BJ (cell line): ENCODE measurements at regions not wholly inside any gene's neighbourhood (a gene's known extent, or its start where the extent isn't known, plus 50 kb on each side); places are given as distances from the start of the nearest gene placed in this dataset.

Experiments
- CTCF ChIA-PET: fragments of 350-600 bp; formaldehyde crosslinking; extraction: SDS; loops from one replicate; lab custom pipeline; 2021; ENCODE audit warnings: antibody characterized with exemption, inconsistent platforms; lab: Yijun Ruan, JAX
- POLR2A ChIA-PET: fragments of 300-600 bp; sonication (Branson Sonifier 250); formaldehyde crosslinking; extraction: SDS; loops from one replicate; lab custom pipeline; 2021; ENCODE audit warnings: antibody characterized with exemption; lab: Charles Lee
- DNase-seq: peaks from one replicate; pipeline ENCODE4 v3.0.0-alpha.2; 2011; ENCODE audit warnings: low read depth
- H3K27me3 ChIP-seq: 2 replicates; pipeline ENCODE4 v1.6.0; 2011; ENCODE audit warnings: low read length; ENCODE audit not compliant: control insufficient read depth, insufficient read depth
- H3K36me3 ChIP-seq: 2 replicates; pipeline ENCODE4 v1.5.1; 2011; ENCODE audit warnings: low read length; ENCODE audit not compliant: control insufficient read depth, insufficient read depth
- H3K4me3 ChIP-seq: 2 replicates; pipeline ENCODE4 v1.5.1; 2011; ENCODE audit warnings: low read depth, mild to moderate bottlenecking, control low read depth, low read length
- TF ChIP-seq, protein P1 (sequence below): IDR thresholded peaks from 2 replicates; pipeline ENCODE4 v1.5.1; 2011; ENCODE audit warnings: low read depth, mild to moderate bottlenecking, control low read depth, inconsistent platforms, low read length, moderate library complexity; ENCODE audit not compliant: insufficient read depth

GRCh38 chr6:164757451-164757850 is 552.0 kb downstream of the C6orf118 start:
- POLR2A ChIA-PET: no interaction called here
- TF ChIP-seq, protein P1, sequence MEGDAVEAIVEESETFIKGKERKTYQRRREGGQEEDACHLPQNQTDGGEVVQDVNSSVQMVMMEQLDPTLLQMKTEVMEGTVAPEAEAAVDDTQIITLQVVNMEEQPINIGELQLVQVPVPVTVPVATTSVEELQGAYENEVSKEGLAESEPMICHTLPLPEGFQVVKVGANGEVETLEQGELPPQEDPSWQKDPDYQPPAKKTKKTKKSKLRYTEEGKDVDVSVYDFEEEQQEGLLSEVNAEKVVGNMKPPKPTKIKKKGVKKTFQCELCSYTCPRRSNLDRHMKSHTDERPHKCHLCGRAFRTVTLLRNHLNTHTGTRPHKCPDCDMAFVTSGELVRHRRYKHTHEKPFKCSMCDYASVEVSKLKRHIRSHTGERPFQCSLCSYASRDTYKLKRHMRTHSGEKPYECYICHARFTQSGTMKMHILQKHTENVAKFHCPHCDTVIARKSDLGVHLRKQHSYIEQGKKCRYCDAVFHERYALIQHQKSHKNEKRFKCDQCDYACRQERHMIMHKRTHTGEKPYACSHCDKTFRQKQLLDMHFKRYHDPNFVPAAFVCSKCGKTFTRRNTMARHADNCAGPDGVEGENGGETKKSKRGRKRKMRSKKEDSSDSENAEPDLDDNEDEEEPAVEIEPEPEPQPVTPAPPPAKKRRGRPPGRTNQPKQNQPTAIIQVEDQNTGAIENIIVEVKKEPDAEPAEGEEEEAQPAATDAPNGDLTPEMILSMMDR: no peak
- H3K36me3 ChIP-seq: no peaks in the 10 kb centered on the region
- H3K4me3 ChIP-seq: no peak overlapping the region
- CTCF ChIA-PET: no interaction called here
- H3K27me3 ChIP-seq: no peaks in the 10 kb centered on the region
- DNase-seq: no peak

GRCh38 chr6:164756723-164757122 is 552.7 kb downstream of the C6orf118 start:
- Histone ChIP-seq H3K27me3 (no peaks in the 10 kb centered on the region), H3K4me3 (no peak overlapping the region), H3K36me3 (no peaks in the 10 kb centered on the region)
- TF ChIP-seq, protein P1: no peak
- ChIA-PET POLR2A (no interaction called here), CTCF (no interaction called here)
- no peak for DNase-seq

GRCh38 chr6:164756142-164756541 is 553.3 kb downstream of the C6orf118 start:
- no peaks in the 10 kb centered on the region for H3K36me3 ChIP-seq
- ChIA-PET POLR2A (no interaction called here), CTCF (no interaction called here)
- H3K4me3 ChIP-seq: no peak overlapping the region
- no peaks in the 10 kb centered on the region for H3K27me3 ChIP-seq
- DNase-seq: no peak
- TF ChIP-seq, protein P1: no peak

DNA sequence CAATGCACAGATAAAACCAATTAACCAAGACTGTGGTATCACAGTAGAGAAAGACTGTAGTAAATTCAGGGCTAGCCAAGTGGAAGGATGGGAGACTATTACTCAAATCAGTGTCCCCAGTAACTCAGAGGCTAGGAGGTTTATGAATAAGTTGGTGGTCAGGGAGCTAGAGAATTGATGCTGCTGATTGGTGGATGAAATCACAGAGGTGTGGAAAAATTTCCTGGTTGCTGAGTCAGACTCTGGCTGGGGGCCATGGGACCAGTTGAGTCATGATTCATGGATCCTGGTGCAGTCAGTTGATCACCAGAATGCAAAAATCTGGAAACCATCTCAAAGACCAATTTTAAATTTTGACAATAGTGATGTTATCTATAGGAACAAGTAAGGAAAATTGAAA is 555.9 kb downstream of the C6orf118 start:
- no peak overlapping the region for H3K4me3 ChIP-seq
- CTCF ChIA-PET: no interaction called here
- H3K27me3 ChIP-seq: no peaks in the 10 kb centered on the region
- H3K36me3 ChIP-seq: no peaks in the 10 kb centered on the region
- DNase-seq: no peak
- TF ChIP-seq, protein P1: no peak
- POLR2A ChIA-PET: no interaction called here

DNA sequence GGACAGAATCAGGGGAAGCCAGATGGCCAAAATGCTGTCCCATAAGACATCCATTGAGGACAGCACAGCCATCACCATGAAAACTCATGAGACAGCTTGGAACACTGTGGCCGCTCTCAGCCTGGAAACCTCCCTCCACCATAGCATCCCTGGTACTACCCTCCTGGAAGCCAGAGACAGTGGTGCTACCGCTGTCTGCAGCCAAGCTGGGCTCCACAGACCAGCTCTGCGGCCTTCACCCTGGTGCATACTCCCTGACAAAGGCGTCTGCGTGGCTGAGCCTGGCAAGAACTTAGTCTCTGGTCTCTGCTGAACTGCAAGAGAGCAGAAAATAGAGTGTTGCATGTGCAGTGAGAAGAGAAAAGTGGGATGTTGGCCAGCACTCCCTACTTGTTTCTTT is 558.0 kb downstream of the C6orf118 start:
- ChIA-PET POLR2A (no interaction called here), CTCF (no interaction called here)
- no peak for DNase-seq
- H3K27me3 ChIP-seq: no peaks in the 10 kb centered on the region
- no peak overlapping the region for H3K4me3 ChIP-seq
- no peaks in the 10 kb centered on the region for H3K36me3 ChIP-seq
- TF ChIP-seq, protein P1: no peak
